ENCODE measurements at regions not wholly inside any gene's neighbourhood (a gene's known extent, or its start where the extent isn't known, plus 50 kb on each side); places are given as distances from the start of the nearest gene placed in this dataset.

- ATAC-seq (no peak), DNase-seq (ENCODE audit: low spot score in 2 of 2) (no peak)
- Mint-ChIP-seq H3K36me3 (no peaks in the 10 kb centered on the region), H3K9me3 (peaks cover 4 to 6% of the 10 kb centered on the region in 2 donors), H3K27ac (no peak overlapping the region)
Observed at GRCh38 chr22:34931026-34931425, 134.9 kb upstream of the ISX start.

GRCh38 chr22:34934261-34934660 lies 131.7 kb upstream of the ISX start:
- ATAC-seq (no peak), DNase-seq (ENCODE audit: low spot score in 2 of 2) (no peak)
- Mint-ChIP-seq H3K27ac (no peak overlapping the region), H3K36me3 (peaks cover 0 to 5% of the 10 kb centered on the region in 2 donors), H3K9me3 (peaks cover 0 to 7% of the 10 kb centered on the region in 2 donors)

- no peak overlapping the region for H3K27ac Mint-ChIP-seq
- no peaks in the 10 kb centered on the region for H3K36me3 Mint-ChIP-seq
- DNase-seq (ENCODE audit: low spot score in 2 of 2) (no peak), ATAC-seq (no peak)
- peaks cover 0 to 5% of the 10 kb centered on the region in 2 donors for H3K9me3 Mint-ChIP-seq
Observed at GRCh38 chr22:34943830-34944229, 122.1 kb upstream of the ISX start.

- ATAC-seq: no peak
- H3K36me3 Mint-ChIP-seq: no peaks in the 10 kb centered on the region
- DNase-seq (ENCODE audit: low spot score in 2 of 2): no peak
- H3K27ac Mint-ChIP-seq: no peak overlapping the region
- no peaks in the 10 kb centered on the region for H3K9me3 Mint-ChIP-seq
Observed at GRCh38 chr22:34946339-34946985, 119.5 kb upstream of the ISX start.

- Mint-ChIP-seq H3K36me3 (no peaks in the 10 kb centered on the region), H3K27ac (no peak overlapping the region), H3K9me3 (no peaks in the 10 kb centered on the region)
- ATAC-seq (no peak), DNase-seq (ENCODE audit: low spot score in 2 of 2) (no peak)
Observed at GRCh38 chr22:34950489-34950888, 115.5 kb upstream of the ISX start.

- no peak for DNase-seq (ENCODE audit: low spot score in 2 of 2)
- H3K9me3 Mint-ChIP-seq: no peaks in the 10 kb centered on the region
- no peak for ATAC-seq
- no peak overlapping the region for H3K27ac Mint-ChIP-seq
- H3K36me3 Mint-ChIP-seq: no peaks in the 10 kb centered on the region
Observed at GRCh38 chr22:34951212-34951611, 114.7 kb upstream of the ISX start.

- Mint-ChIP-seq H3K9me3 (no peaks in the 10 kb centered on the region), H3K27ac (no peak overlapping the region), H3K36me3 (no peaks in the 10 kb centered on the region)
- ATAC-seq: no peak
- DNase-seq (ENCODE audit: low spot score in 2 of 2): no peak
Observed at GRCh38 chr22:34960005-34960404, 106.0 kb upstream of the ISX start.

- DNase-seq (ENCODE audit: low spot score in 2 of 2) (no peak), ATAC-seq (no peak)
- Mint-ChIP-seq H3K9me3 (no peaks in the 10 kb centered on the region), H3K27ac (no peak overlapping the region), H3K36me3 (no peaks in the 10 kb centered on the region)
Observed at GRCh38 chr22:34966980-34967565, 98.9 kb upstream of the ISX start.

- no peak for ATAC-seq
- H3K27ac Mint-ChIP-seq: no peak overlapping the region
- no peak for DNase-seq (ENCODE audit: low spot score in 2 of 2)
- H3K9me3 Mint-ChIP-seq: no peaks in the 10 kb centered on the region
- no peaks in the 10 kb centered on the region for H3K36me3 Mint-ChIP-seq
Observed at GRCh38 chr22:34969001-34969790, 96.8 kb upstream of the ISX start.

GRCh38 chr22:34971456-34971855 lies 94.5 kb upstream of the ISX start:
- Mint-ChIP-seq H3K36me3 (no peaks in the 10 kb centered on the region), H3K9me3 (peaks cover 0 to 5% of the 10 kb centered on the region in 2 donors), H3K27ac (no peak overlapping the region)
- DNase-seq (ENCODE audit: low spot score in 2 of 2) (no peak), ATAC-seq (no peak)

GRCh38 chr22:34972191-34972897 lies 93.6 kb upstream of the ISX start:
- Mint-ChIP-seq H3K27ac (no peak overlapping the region), H3K9me3 (peaks cover 0 to 5% of the 10 kb centered on the region in 2 donors), H3K36me3 (no peaks in the 10 kb centered on the region)
- no peak for DNase-seq (ENCODE audit: low spot score in 2 of 2)
- ATAC-seq: no peak

GRCh38 chr22:34973016-34973415 lies 92.9 kb upstream of the ISX start:
- no peak for ATAC-seq
- Mint-ChIP-seq H3K27ac (no peak overlapping the region), H3K9me3 (peaks cover 0 to 5% of the 10 kb centered on the region in 2 donors), H3K36me3 (no peaks in the 10 kb centered on the region)
- DNase-seq (ENCODE audit: low spot score in 2 of 2): no peak

GRCh38 chr22:34973926-34974325 lies 92.0 kb upstream of the ISX start:
- ATAC-seq: no peak
- no peak for DNase-seq (ENCODE audit: low spot score in 2 of 2)
- H3K9me3 Mint-ChIP-seq: peaks cover 0 to 5% of the 10 kb centered on the region in 2 donors
- no peak overlapping the region for H3K27ac Mint-ChIP-seq
- no peaks in the 10 kb centered on the region for H3K36me3 Mint-ChIP-seq

- no peaks in the 10 kb centered on the region for H3K36me3 Mint-ChIP-seq
- DNase-seq (ENCODE audit: low spot score in 2 of 2) (no peak), ATAC-seq (no peak)
- peaks cover 0 to 5% of the 10 kb centered on the region in 2 donors for H3K9me3 Mint-ChIP-seq
- no peak overlapping the region for H3K27ac Mint-ChIP-seq
Observed at GRCh38 chr22:34975721-34976120, 90.2 kb upstream of the ISX start.

GRCh38 chr22:34976474-34976873 lies 89.5 kb upstream of the ISX start:
- ATAC-seq: no peak
- no peak for DNase-seq (ENCODE audit: low spot score in 2 of 2)
- peaks cover 0 to 5% of the 10 kb centered on the region in 2 donors for H3K9me3 Mint-ChIP-seq
- no peaks in the 10 kb centered on the region for H3K36me3 Mint-ChIP-seq
- no peak overlapping the region for H3K27ac Mint-ChIP-seq

GRCh38 chr22:34976886-34977285 lies 89.1 kb upstream of the ISX start:
- H3K36me3 Mint-ChIP-seq: no peaks in the 10 kb centered on the region
- DNase-seq (ENCODE audit: low spot score in 2 of 2) (no peak), ATAC-seq (no peak)
- peaks cover 0 to 5% of the 10 kb centered on the region in 2 donors for H3K9me3 Mint-ChIP-seq
- no peak overlapping the region for H3K27ac Mint-ChIP-seq

GRCh38 chr22:34986523-34986922 lies 79.4 kb upstream of the ISX start:
- H3K27ac Mint-ChIP-seq: no peak overlapping the region
- H3K36me3 Mint-ChIP-seq: peaks cover 8 to 14% of the 10 kb centered on the region in 2 donors
- no peak for ATAC-seq
- no peak for DNase-seq (ENCODE audit: low spot score in 2 of 2)
- H3K9me3 Mint-ChIP-seq: peaks cover 11 to 19% of the 10 kb centered on the region in 2 donors
